Ovary (tissue), 3 donors: ENCODE measurements at regions not wholly inside any gene's neighbourhood (a gene's known extent, or its start where the extent isn't known, plus 50 kb on each side); places are given as distances from the start of the nearest gene placed in this dataset.

Experiments
- CTCF ChIP-seq, 3 donors: fragments of 450-650 bp in 2 of 3; fragments of 200-600 bp in 1 of 3; IDR thresholded peaks; one replicate each; pipeline versions ENCODE4 v1.5.1 to v1.8.0; 2016 to 2022; ENCODE audit warnings: antibody characterized with exemption in 3 of 3, mild to moderate bottlenecking in 1 of 3
- POLR2A ChIP-seq: fragments of 450-650 bp; IDR thresholded peaks from one replicate; pipeline ENCODE4 v1.6.1; 2017; ENCODE audit warnings: antibody characterized with exemption, mild to moderate bottlenecking, moderate library complexity
- donor health status: DM: no; HTN: no; CAD: no.

GRCh38 chr5:71862507-71863060, 143.5 kb downstream of the CARTPT start:
- TF ChIP-seq CTCF (IDR thresholded peaks at IDR 0.05) (no peak), POLR2A (no peak)
